PC-9 (cell line): ENCODE measurements at regions not wholly inside any gene's neighbourhood (a gene's known extent, or its start where the extent isn't known, plus 50 kb on each side); places are given as distances from the start of the nearest gene placed in this dataset.

Source experiments
- BruUV-seq: library from RNA; stranded (reverse); fragments of 400-500 nt; replicated peaks from 2 replicates; lab custom pipeline; 2021; lab: Mats Ljungman, UMichigan
- CTCF ChIA-PET: fragments of 300-600 bp; sonication (Branson Sonifier 250); formaldehyde crosslinking; loops from one replicate; lab custom pipeline; 2022; ENCODE audit warnings: antibody characterized with exemption; lab: Charles Lee
- POLR2A ChIA-PET: fragments of 300-600 bp; sonication (Branson Sonifier 250); formaldehyde crosslinking; loops from one replicate; lab custom pipeline; 2022; ENCODE audit warnings: antibody characterized with exemption; ENCODE audit not compliant: unreplicated experiment; lab: Charles Lee
- DNase-seq, 2 experiments: peaks; one replicate each; pipeline versions ENCODE4 v3.0.0 to v3.0.0-alpha.2; 2015 to 2022; ENCODE audit warnings: mixed read lengths in 1 of 2
- H2AFZ ChIP-seq: fragments of 200-600 bp; sonication (generic); 2 replicates; pipeline ENCODE4 v1.8.1; 2017; ENCODE audit warnings: antibody characterized with exemption
- H3F3A ChIP-seq: fragments of 200-600 bp; sonication (generic); 2 replicates; pipeline ENCODE4 v1.8.1; 2017; ENCODE audit warnings: antibody characterized with exemption, mild to moderate bottlenecking, low read depth; ENCODE audit not compliant: insufficient read depth
- H3K27ac ChIP-seq: fragments of 200-600 bp; sonication (generic); 2 replicates; pipeline ENCODE4 v1.6.1; 2016; ENCODE audit warnings: mixed run types
- H3K27me3 ChIP-seq: fragments of 200-600 bp; sonication (generic); 2 replicates; pipeline ENCODE4 v1.6.1; 2016; ENCODE audit warnings: low read depth, mixed run types; ENCODE audit not compliant: insufficient read depth
- H3K36me3 ChIP-seq: fragments of 200-600 bp; sonication (generic); 2 replicates; pipeline ENCODE4 v1.6.1; 2016; ENCODE audit warnings: low read depth, mixed run types
- H3K4me1 ChIP-seq: fragments of 200-600 bp; sonication (generic); replicated peaks from 2 replicates; pipeline ENCODE4 v1.6.1; 2016; ENCODE audit warnings: mixed run types; ENCODE audit not compliant: insufficient read depth
- H3K4me2 ChIP-seq: fragments of 200-600 bp; sonication (generic); 2 replicates; pipeline ENCODE4 v1.6.1; 2017; ENCODE audit warnings: mixed run types
- H3K4me3 ChIP-seq: fragments of 200-600 bp; sonication (generic); 2 replicates; pipeline ENCODE4 v1.6.1; 2016; ENCODE audit warnings: mixed run types
- H3K79me2 ChIP-seq: fragments of 200-600 bp; sonication (generic); 2 replicates; pipeline ENCODE4 v1.6.1; 2017; ENCODE audit warnings: low read depth, mixed run types
- H3K9me2 ChIP-seq: fragments of 200-600 bp; sonication (generic); 2 replicates; pipeline ENCODE4 v1.8.1; 2017; ENCODE audit warnings: mild to moderate bottlenecking; ENCODE audit not compliant: insufficient read depth
- H3K9me3 ChIP-seq: fragments of 200-600 bp; sonication (generic); 2 replicates; pipeline ENCODE4 v1.8.1; 2016; ENCODE audit warnings: low read depth; ENCODE audit not compliant: insufficient read depth
- H4K20me1 ChIP-seq: fragments of 200-600 bp; sonication (generic); 2 replicates; pipeline ENCODE4 v1.8.1; 2017; ENCODE audit not compliant: insufficient read depth
- CTCF ChIP-seq: fragments of 200-600 bp; sonication (generic); conservative IDR thresholded peaks from 2 replicates; pipeline ENCODE4 v1.6.1; 2017; ENCODE audit warnings: mixed run types, antibody characterized with exemption, mild to moderate bottlenecking, moderate library complexity
- EZH2 ChIP-seq: fragments of 200-600 bp; sonication (generic); IDR thresholded peaks from 2 replicates; pipeline ENCODE4 v1.8.0; 2017; ENCODE audit warnings: antibody characterized with exemption, low read depth
- intact Hi-C: fragments of 100-400 bp; cut with micrococcal nuclease; formaldehyde crosslinking; loops from one replicate; pipeline ENCODE4 v1.10.0; 2022; ENCODE audit not compliant: unreplicated experiment

DNA sequence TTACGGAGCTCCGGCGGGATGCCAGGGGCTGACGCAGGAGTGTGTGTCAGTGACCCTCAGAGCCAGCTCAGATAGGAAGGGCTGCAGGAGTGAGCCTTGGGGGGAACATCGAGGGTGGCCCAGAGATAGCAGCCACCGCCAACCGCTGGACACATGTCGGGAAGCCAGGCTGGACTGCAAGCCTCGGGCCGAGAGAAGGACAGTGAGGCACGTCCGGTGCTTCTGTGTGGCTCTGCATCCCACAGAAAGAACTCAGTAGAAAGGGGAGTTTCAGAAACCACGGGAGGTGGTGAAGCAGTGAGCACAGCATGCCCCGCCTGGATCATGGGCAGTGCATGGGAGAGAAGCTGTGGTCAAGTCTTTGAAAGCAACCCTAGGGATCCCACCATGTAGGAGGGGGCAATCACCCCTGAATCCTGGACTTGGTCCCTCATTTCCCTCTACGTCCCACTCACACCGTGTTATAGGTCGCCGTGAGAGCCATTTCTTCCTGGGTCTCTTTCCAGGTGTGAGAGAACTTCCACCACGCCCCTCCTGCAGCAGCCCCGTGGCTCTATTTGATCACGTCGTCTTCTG lies 383.7 kb upstream of the CDH4 start:
- no peaks in the 10 kb centered on the region for H3K4me1 ChIP-seq
- BruUV-seq, result no TSS peak
- intact Hi-C loops, result no loop called here
- H3F3A ChIP-seq, result no peaks in the 10 kb centered on the region
- peaks cover 84% of the 10 kb centered on the region for H3K27me3 ChIP-seq
- DNase-seq, result no peak
- no peaks in the 10 kb centered on the region for H3K36me3 ChIP-seq
- H2AFZ ChIP-seq, result no peak overlapping the region
- no peak overlapping the region for H3K4me3 ChIP-seq
- ChIA-PET POLR2A (no interaction called here), CTCF (no interaction called here)
- H3K4me2 ChIP-seq, result no peak overlapping the region
- no peaks in the 10 kb centered on the region for H4K20me1 ChIP-seq
- H3K9me3 ChIP-seq, result no peaks in the 10 kb centered on the region
- TF ChIP-seq EZH2, result no peak
- TF ChIP-seq CTCF, result no peak
- H3K9me2 ChIP-seq, result no peaks in the 10 kb centered on the region
- no peaks in the 10 kb centered on the region for H3K79me2 ChIP-seq
- H3K27ac ChIP-seq, result no peak overlapping the region

DNA sequence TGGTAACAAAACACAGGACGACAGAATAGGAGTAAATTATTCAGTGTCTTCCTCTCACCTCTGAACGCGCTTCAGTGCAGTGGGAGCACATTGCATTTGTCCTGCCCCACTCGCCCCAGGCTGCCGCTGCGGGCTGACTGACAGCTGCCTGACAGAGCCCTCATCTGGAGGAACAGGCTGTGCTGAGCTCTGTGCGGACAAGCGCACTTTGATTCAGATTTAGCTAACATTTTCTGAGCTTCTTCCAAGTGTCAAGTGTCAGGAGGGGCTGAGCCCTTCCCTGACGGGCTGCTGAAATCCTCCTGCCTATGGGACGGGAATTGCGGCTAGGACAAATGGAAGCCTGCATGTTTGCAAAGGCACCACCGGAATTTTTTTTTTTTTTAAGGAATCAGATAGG lies 383.0 kb upstream of the CDH4 start:
- H3K4me1 ChIP-seq, result no peaks in the 10 kb centered on the region
- TF ChIP-seq EZH2, result no peak
- no peak for TF ChIP-seq CTCF
- H3K4me2 ChIP-seq, result no peak overlapping the region
- no peak overlapping the region for H3K27ac ChIP-seq
- H4K20me1 ChIP-seq, result no peaks in the 10 kb centered on the region
- no peaks in the 10 kb centered on the region for H3K9me2 ChIP-seq
- ChIA-PET CTCF (no interaction called here), POLR2A (no interaction called here)
- no peaks in the 10 kb centered on the region for H3K9me3 ChIP-seq
- no peak overlapping the region for H3K4me3 ChIP-seq
- peaks cover 85% of the 10 kb centered on the region for H3K27me3 ChIP-seq
- no peak overlapping the region for H2AFZ ChIP-seq
- no peaks in the 10 kb centered on the region for H3K79me2 ChIP-seq
- DNase-seq, result no peak
- no peaks in the 10 kb centered on the region for H3F3A ChIP-seq
- BruUV-seq, result no TSS peak
- no peaks in the 10 kb centered on the region for H3K36me3 ChIP-seq
- intact Hi-C loops, result no loop called here

DNA sequence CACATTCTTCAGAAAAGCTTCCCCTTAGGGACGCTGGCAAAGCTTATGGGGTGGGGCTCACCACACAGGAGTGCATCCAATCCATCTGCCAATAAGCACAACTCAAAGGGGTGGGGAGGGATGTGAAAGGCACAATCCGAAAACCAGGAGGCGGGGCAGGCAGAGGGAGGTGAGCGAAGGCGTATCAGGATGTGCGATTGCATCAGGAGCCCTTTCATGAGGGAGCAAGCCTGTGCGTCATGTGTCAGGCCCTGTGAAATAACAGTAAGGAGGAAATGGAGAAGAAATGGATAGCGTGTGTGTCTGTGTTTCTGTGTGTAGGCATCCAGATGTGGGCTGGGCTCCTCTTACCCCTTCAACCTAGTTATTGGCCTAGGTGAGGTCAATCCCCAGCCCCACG lies 382.4 kb upstream of the CDH4 start:
- H3F3A ChIP-seq, result no peaks in the 10 kb centered on the region
- no peaks in the 10 kb centered on the region for H3K36me3 ChIP-seq
- H3K27me3 ChIP-seq, result peaks cover 85% of the 10 kb centered on the region
- intact Hi-C loops, result no loop called here
- H3K27ac ChIP-seq, result no peak overlapping the region
- CTCF ChIA-PET, result no interaction called here
- no peak overlapping the region for H3K4me2 ChIP-seq
- DNase-seq, result no peak
- H3K4me1 ChIP-seq, result no peaks in the 10 kb centered on the region
- no peaks in the 10 kb centered on the region for H3K79me2 ChIP-seq
- H2AFZ ChIP-seq, result no peak overlapping the region
- H4K20me1 ChIP-seq, result no peaks in the 10 kb centered on the region
- POLR2A ChIA-PET, result no interaction called here
- H3K4me3 ChIP-seq, result no peak overlapping the region
- no TSS peak for BruUV-seq
- H3K9me2 ChIP-seq, result no peaks in the 10 kb centered on the region
- no peaks in the 10 kb centered on the region for H3K9me3 ChIP-seq
- TF ChIP-seq CTCF (no peak), EZH2 (no peak)
